GM18520 (cell line): ENCODE measurements at regions not wholly inside any gene's neighbourhood (a gene's known extent, or its start where the extent isn't known, plus 50 kb on each side); places are given as distances from the start of the nearest gene placed in this dataset.
"Not testable (repeated sequence)": the region's sequence is repeated elsewhere in the genome, so short reads cannot be mapped to it uniquely, and the experiment has no call there.

ENCODE experiments used
- ATAC-seq: cut with Tn5 transposase; IDR thresholded peaks from one replicate; pipeline ENCODE4 v1.9.1; 2021; ENCODE audit not compliant: unreplicated experiment

DNA sequence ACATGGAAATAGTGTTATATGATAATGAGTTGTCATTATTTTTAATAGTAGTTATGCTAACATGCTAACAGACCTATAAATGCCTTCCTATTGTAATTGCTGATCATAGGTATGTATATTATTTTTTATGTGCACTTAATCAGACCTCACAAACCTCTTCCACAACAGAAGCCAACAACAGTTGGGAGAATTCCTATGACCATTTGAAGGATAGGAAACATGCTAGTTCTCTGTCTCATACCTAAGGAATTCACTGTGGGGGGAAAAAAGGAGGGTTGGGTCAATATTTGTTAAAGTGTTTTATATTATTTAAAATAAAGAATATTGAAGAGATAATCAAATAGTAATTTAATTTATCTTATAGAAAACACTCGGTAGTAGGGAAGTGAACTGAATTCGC, 990.9 kb downstream of the EPHA7 start:
- no peak for ATAC-seq

GRCh38 chr6:92427453-92427852, 991.9 kb downstream of the EPHA7 start:
- ATAC-seq = no peak

GRCh38 chr6:92415656-92416055, 1003.7 kb downstream of the EPHA7 start:
- no peak for ATAC-seq

- no peak for ATAC-seq
Measured at GRCh38 chr6:92408350-92408749, 1011.0 kb downstream of the EPHA7 start.

DNA sequence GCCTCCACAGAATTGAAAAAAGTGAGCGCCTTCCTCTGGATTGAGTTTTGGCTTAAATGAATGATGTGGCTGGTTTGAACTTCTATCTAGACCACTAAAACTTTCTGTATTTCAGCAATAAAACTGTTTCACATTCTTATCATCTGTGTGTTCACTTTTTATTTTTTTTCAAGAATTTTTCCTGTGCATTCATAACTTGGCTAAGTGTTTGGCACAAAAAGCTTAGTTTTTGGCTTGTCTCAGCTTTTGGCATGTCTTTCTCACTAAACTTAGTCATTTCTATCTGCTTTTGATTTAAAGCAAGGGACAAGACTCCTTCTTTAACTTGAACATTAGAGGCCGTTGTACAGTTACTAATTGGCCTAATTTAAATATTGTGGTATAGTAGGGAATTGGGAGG, 1015.1 kb downstream of the EPHA7 start:
- ATAC-seq = no peak

DNA sequence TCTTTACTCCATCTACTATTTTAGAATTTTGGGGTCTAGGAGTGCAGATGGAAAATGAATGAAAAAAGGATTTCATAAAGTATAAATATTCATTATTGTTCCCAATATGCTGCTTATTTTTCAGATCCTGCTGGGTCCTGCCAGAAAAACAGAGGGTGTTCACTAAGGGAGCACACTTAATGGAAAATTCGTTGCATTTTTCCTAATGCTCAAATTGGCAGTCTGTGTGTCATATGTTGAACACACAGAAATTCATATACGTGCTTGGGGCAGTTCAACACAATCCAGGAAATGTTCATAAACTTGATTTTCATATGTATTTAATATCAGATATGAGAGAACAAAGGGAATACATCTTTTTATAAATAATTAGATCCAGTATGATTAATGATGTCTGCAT, 1019.4 kb downstream of the EPHA7 start:
- ATAC-seq = no peak

DNA sequence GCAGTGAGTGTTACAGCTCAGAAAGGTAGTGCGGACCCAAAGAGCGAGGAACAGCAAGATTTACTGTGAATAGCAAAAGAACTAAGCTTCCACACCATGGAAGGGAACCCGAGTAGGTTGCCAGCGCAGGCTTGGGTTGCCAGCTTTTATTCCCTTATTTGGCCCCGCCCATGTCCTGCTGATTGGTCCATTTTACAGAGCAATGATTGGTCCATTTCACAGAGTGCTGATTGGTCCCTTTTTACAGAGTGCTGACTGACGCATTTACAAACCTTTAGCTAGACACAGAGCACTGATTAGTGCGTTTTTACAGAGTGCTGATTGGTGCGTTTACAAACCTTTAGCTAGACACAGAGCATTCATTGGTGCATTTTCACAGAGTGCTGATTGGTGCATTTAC, 1030.7 kb downstream of the EPHA7 start:
- not testable (repeated sequence) for ATAC-seq

DNA sequence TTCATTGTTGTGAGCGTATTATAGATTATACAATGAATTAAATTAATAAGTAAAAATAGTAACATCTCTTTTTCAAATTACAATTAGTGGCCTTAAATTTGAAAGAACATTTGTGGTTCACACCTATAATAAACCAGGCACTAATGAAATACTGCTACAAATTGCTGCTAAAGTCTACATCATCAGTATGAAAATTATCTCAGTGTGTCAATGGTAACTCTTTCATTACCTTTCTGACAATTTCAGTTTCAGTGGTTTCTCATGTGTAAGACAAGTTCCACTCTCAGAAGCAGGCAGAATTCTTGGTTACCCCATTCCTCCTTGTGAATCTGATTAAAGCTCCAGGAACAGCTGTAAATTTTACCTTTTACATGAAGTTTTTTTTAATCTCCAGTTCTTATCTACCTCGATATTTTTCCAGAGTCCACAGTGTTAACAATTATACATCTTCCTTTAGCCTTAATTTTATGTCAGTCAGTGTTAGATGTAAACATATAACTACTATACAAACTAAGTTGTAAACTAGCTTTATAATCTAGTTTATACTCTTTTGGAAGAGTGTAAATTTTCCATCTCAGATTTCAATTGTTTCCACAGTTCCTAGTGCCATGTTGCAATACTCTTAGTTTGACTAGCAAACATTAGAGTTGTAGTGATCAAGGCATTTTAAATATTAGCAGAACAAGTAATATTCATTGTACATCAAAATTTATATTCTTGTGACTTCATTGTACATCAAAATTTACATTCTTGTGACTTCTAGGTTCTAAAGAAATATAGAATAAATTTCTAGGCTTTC, 1038.4 kb downstream of the EPHA7 start:
- ATAC-seq = no peak

DNA sequence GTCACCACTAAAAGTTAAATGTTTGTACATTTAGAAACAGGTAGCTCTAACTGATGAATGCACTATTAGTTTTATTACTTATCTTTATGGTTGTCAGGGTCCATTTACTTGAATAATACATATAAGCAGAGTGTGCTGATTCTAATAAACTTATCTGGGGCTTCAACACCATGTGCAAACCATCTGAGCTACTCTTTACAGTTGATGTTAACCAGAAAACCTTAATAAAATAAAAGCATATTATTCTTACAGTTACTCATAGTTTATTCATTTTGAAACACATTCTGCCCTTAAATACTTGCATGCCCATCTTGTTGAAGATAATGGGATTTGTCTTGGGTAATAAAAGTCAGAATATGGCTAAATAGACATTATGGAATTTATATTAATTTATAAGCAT, 1042.2 kb downstream of the EPHA7 start:
- ATAC-seq = no peak

DNA sequence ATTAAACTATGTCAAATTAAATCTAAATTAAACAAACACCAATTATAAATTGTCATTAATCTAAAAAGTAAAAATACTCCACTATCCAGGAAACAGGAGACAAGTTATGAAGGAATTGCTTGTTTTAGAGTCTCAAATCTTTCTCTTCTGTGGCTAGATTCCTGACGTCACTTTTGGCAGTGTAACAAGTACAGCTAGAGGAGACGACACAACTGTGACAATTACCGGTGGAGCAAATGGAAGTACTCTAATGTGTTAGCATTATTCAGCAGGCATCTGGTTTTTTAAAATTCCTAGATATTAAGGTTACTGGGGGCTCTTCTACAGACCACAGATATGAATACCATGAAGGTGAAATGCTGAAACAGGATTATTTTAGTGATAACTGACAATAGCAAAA, 1042.7 kb downstream of the EPHA7 start:
- ATAC-seq = no peak

GRCh38 chr6:92371211-92372208, 1047.8 kb downstream of the EPHA7 start:
- no peak for ATAC-seq

DNA sequence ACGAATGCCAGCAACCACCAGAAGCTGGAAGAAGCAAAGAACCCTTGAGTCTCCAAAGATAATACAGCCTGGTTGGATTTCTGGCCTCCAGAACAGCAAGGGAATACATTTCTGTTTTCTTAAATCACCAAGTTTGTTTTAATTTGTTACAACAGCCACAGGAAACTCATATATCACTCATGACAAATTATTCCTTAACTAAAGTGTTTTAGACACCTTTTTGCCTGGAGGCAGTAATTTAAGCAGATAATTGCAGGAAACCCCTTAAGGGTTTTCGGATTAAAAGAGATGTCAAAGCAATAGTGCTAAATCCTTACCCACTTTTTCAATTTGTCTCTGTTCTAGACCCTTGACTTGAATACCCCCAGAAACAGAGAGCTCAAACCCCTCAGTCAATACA, 1050.0 kb downstream of the EPHA7 start:
- ATAC-seq = no peak

DNA sequence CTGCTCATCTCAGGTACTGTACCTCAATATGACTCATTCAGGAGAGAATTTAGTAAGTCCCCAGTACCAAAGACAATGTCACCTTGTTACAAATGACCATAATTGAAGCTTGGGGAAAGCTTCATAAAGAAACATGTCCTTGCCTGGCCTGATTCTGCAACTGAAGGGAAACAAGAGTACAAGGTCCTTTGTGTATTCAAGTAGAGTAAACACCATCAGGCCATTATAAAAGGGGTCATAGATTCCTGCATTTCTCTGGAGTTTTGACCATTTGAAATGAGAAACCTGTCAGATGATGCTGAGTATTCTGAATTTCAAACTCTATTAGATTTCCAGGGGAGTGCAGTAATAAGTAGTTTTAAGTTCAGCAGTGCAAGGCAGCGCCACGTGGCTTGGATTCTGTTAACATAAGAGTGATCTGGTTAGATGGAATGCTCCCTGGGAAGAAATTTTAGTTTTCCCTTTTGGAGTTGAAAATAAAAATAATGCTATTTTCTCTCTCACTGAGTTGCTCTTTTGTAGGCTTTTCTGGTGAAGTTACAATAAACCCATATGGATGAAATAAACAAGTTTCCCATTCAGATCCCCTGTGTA, 1054.3 kb downstream of the EPHA7 start:
- no peak for ATAC-seq

DNA sequence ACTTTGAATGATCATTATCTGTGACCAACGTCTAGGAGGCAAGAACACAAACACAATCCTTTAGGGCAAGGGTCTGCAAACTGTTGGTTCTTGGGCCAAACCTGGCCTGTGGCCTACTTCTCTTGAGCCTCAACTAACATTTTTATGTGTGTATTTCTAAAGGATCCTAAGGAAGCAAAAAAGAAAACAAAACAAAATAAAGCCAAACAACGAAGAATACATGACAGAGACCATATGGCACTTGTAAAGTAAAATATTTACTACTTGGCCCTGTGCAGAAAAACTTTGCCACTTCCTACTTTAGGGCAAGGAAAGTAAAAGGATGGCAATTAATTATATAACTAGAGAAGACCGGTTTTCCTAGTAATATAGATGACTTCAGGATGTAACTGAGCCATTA, 1056.2 kb downstream of the EPHA7 start:
- ATAC-seq = no peak

GRCh38 chr6:92362404-92362803, 1057.0 kb downstream of the EPHA7 start:
- ATAC-seq = no peak

- ATAC-seq = no peak
Measured at GRCh38 chr6:92361990-92362389, 1057.4 kb downstream of the EPHA7 start.

GRCh38 chr6:92354270-92354829, 1065.0 kb downstream of the EPHA7 start:
- ATAC-seq = no peak

DNA sequence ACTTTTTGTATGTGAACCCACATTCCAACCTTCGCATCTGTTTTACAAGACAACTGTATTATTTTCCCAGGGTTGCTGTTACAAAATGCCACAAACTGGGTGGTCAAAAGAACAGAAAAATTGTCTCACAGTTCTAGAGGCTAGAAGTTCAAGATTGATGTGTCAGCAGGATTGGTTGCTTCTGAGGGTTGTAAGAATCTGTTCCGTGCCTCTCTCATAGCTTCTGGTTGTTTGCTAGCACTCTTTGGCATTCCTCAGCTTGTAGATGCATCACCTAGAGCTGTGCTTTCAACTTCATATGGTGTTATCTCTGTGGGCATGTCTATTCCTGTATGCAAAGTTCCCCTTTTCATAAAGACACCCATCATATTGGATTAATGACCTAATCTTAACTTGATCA, 1067.2 kb downstream of the EPHA7 start:
- ATAC-seq = no peak

- no peak for ATAC-seq
Measured at GRCh38 chr6:92341201-92341600, 1078.2 kb downstream of the EPHA7 start.

GRCh38 chr6:92339936-92340640, 1079.3 kb downstream of the EPHA7 start:
- ATAC-seq = no peak

GRCh38 chr6:92337571-92337970, 1081.8 kb downstream of the EPHA7 start:
- no peak for ATAC-seq
